HepG2 (cell line): ENCODE measurements at regions not wholly inside any gene's neighbourhood (a gene's known extent, or its start where the extent isn't known, plus 50 kb on each side); places are given as distances from the start of the nearest gene placed in this dataset.

Experiments
- ATAC-seq: fragments of 200-7000 bp; cut with Tn5 transposase; 3 replicates; pipeline ENCODE4 v1.9.1; 2020; ENCODE audit warnings: mild to moderate bottlenecking, moderate library complexity
- BruUV-seq: library from RNA; stranded (reverse); fragments of 400-500 nt; replicated peaks from 2 replicates; lab custom pipeline; 2021; lab: Mats Ljungman, UMichigan
- CTCF ChIA-PET: fragments of 300-600 bp; formaldehyde crosslinking; extraction: SDS; loops from one replicate; lab custom pipeline; 2021; ENCODE audit warnings: low total read pairs, inconsistent platforms, low intra/inter-chr PET ratio; lab: Yijun Ruan, JAX
- POLR2A ChIA-PET: fragments of 350-600 bp; sonication (Branson Sonifier 250); formaldehyde crosslinking; loops from one replicate; lab custom pipeline; 2020; ENCODE audit warnings: antibody characterized with exemption, inconsistent platforms; lab: Yijun Ruan, JAX
- DNase-seq: peaks from one replicate; pipeline ENCODE4 v3.0.0-alpha.2; 2015; ENCODE audit warnings: low spot score
- FAIRE-seq: peaks from 3 replicates; lab custom pipeline; 2011; peaks lifted over from hg19 to GRCh38; lab: Jason Lieb, UNC
- H2AFZ ChIP-seq: one replicate; pipeline ENCODE4 v1.6.1; 2011; ENCODE audit warnings: low read length, inconsistent platforms
- H3K27ac ChIP-seq: fragments of 300-600 bp; 3 replicates; pipeline ENCODE4 v1.8.0; 2011; ENCODE audit warnings: mixed run types, mild to moderate bottlenecking, mixed read lengths, low read length, inconsistent platforms; ENCODE audit not compliant: insufficient read depth; ENCODE audit errors: extremely low read length
- H3K27me3 ChIP-seq, 2 experiments: fragments of 200-600 bp in 1 of 2; 2 replicates in 1 of 2; 3 replicates in 1 of 2; pipeline versions ENCODE4 v1.6.0 to v1.8.0; 2011; ENCODE audit warnings: low read length in 2 of 2, mild to moderate bottlenecking in 2 of 2, moderate library complexity in 2 of 2, inconsistent platforms in 1 of 2; ENCODE audit not compliant: insufficient read depth in 2 of 2, control insufficient read depth in 1 of 2
- H3K36me3 ChIP-seq, 2 experiments: fragments of 200-600 bp in 1 of 2; replicated peaks in 1 of 2; 2 replicates in 1 of 2; 3 replicates in 1 of 2; pipeline versions ENCODE4 v1.5.1 to v1.8.0; 2011; ENCODE audit warnings: low read length in 2 of 2, inconsistent platforms in 1 of 2; ENCODE audit not compliant: insufficient read depth in 2 of 2, control insufficient read depth in 1 of 2
- H3K4me1 ChIP-seq: 2 replicates; pipeline ENCODE4 v1.5.1; 2012; ENCODE audit warnings: low read length, inconsistent platforms; ENCODE audit not compliant: insufficient read depth
- H3K4me2 ChIP-seq: 2 replicates; pipeline ENCODE4 v1.6.0; 2011; ENCODE audit warnings: low read depth, low read length, inconsistent platforms
- H3K4me3 ChIP-seq, 3 experiments: fragments of 200-600 bp in 1 of 3; sonication (generic), shearing (Covaris generic) in 1 of 3; replicated peaks in 1 of 3; 2 replicates each; pipeline ENCODE4 v1.5.1; 2011 to 2016; ENCODE audit warnings: low read length in 3 of 3, inconsistent platforms in 2 of 3, low read depth in 2 of 3, mild to moderate bottlenecking in 2 of 3, control low read depth in 1 of 3, mixed read lengths in 1 of 3; ENCODE audit not compliant: insufficient read depth in 1 of 3
- H3K79me2 ChIP-seq: one replicate; pipeline ENCODE4 v1.6.1; 2011; ENCODE audit warnings: low read length, inconsistent platforms; ENCODE audit not compliant: insufficient read depth
- H3K9ac ChIP-seq: 2 replicates; pipeline ENCODE4 v1.6.0; 2011; ENCODE audit warnings: mild to moderate bottlenecking, low read depth, low read length, inconsistent platforms; ENCODE audit not compliant: insufficient read depth
- H3K9me3 ChIP-seq: 2 replicates; pipeline ENCODE4 v1.5.1; 2012; ENCODE audit warnings: mild to moderate bottlenecking, low read length
- H4K20me1 ChIP-seq: 2 replicates; pipeline ENCODE4 v1.6.0; 2011; ENCODE audit warnings: inconsistent platforms, mild to moderate bottlenecking, low read length, moderate library complexity; ENCODE audit not compliant: insufficient read depth
- ATF7 ChIP-seq, 2 experiments: fragments of 450-650 bp in 1 of 2; sonication (generic) in 1 of 2; formaldehyde crosslinking in 1 of 2; IDR thresholded peaks; 2 replicates each; pipeline versions ENCODE4 v1.4.0 to v1.6.1; 2016 to 2020; ENCODE audit warnings: antibody characterized with exemption in 1 of 2, mild to moderate bottlenecking in 1 of 2, missing genetic modification reagents in 1 of 2
- CEBPB ChIP-seq: IDR thresholded peaks from 2 replicates; pipeline ENCODE4 v1.6.1; 2011; ENCODE audit warnings: low read depth, low read length, improper control_type of control experiment, borderline replicate concordance
- FOXA3 ChIP-seq: IDR thresholded peaks from 2 replicates; pipeline ENCODE4 v1.6.1; 2016; ENCODE audit warnings: missing genetic modification reagents, missing compliant biosample characterization
- MAFF ChIP-seq: IDR thresholded peaks from 2 replicates; pipeline ENCODE4 v1.6.1; 2011; ENCODE audit warnings: low read depth, low read length, improper control_type of control experiment
- MAFK ChIP-seq, 2 experiments: IDR thresholded peaks in 1 of 2; conservative IDR thresholded peaks in 1 of 2; 2 replicates each; pipeline ENCODE4 v1.6.1; 2011; ENCODE audit warnings: improper control_type of control experiment in 2 of 2, low read length in 2 of 2
- PCBP2 ChIP-seq: fragments of 200-400 bp; formaldehyde crosslinking; optimal IDR thresholded peaks from 2 replicates; pipeline ENCODE3; 2018; ENCODE audit warnings: low read length, low read depth; ENCODE audit not compliant: poor library complexity, severe bottlenecking
- ZFY ChIP-seq: sonication (generic); formaldehyde crosslinking; IDR thresholded peaks from 2 replicates; pipeline ENCODE4 v1.4.0; 2020; ENCODE audit warnings: missing genetic modification reagents
- ZKSCAN1 ChIP-seq: fragments of 150-350 bp; IDR thresholded peaks from 2 replicates; pipeline ENCODE4 v1.6.1; 2014; ENCODE audit warnings: low read length
- ZNF468 ChIP-seq: sonication (generic); formaldehyde crosslinking; IDR thresholded peaks from 2 replicates; pipeline ENCODE4 v1.8.0; 2022; ENCODE audit warnings: mild to moderate bottlenecking, moderate library complexity, missing genetic modification reagents
- ZNF549 ChIP-seq: sonication (generic); formaldehyde crosslinking; IDR thresholded peaks from 2 replicates; pipeline ENCODE4 v1.5.0; 2020; ENCODE audit warnings: missing genetic modification reagents
- ZNF678 ChIP-seq: sonication (generic); formaldehyde crosslinking; IDR thresholded peaks from 2 replicates; pipeline ENCODE4 v1.4.0; 2020; ENCODE audit warnings: mild to moderate bottlenecking, missing genetic modification reagents
- WGBS: methylation state at CpG from one replicate; pipeline ENCODE4 v1.1.6; 2017; ENCODE audit warnings: low lambda C conversion rate; 5-methylcytosine and 5-hydroxymethylcytosine counted together
- in situ Hi-C: cut with HindIII; loops from 2 replicates; pipeline ENCODE4 v1.10.0; 2017; ENCODE audit warnings: low pct_unique_long_range_greater_than_20kb; ENCODE audit not compliant: extremely low pct_ligation_motif_present
- intact Hi-C: fragments of 100-400 bp; cut with micrococcal nuclease; formaldehyde crosslinking; loops from one replicate; pipeline ENCODE4 v1.10.0; 2022; ENCODE audit not compliant: unreplicated experiment
- TF ChIP-seq, protein P1 (sequence below): sonication (generic); formaldehyde crosslinking; IDR thresholded peaks from 2 replicates; pipeline ENCODE4 v1.5.0; 2020; ENCODE audit warnings: mild to moderate bottlenecking, missing genetic modification reagents, borderline replicate concordance

DNA sequence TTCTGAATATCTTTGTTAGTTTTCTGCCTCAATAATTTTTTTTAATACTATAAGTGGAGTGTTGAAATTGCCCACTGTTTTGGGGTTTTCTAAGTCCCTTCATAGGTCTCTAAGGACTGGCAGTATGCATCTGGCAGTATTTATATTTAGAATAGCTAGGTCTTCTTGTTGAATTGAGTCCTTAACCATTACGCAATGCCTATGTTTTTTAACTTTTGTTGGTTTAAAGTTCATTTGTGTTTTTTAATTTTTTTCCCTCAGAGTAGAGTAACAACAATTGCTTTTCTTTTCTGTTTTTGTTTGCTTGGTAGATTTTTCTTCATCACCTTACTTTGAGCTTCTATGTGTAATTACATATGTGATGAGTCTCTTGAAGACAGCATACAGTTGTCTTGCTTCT, 375.9 kb upstream of the EYS start:
- in situ Hi-C loops (no loop called here), intact Hi-C loops (no loop called here)
- 0% methylated on average over 1 of the region's 1 CpG for WGBS
- H2AFZ ChIP-seq = no peak overlapping the region
- no peak overlapping the region for H3K27ac ChIP-seq
- no TSS peak for BruUV-seq
- H3K9ac ChIP-seq = no peak overlapping the region
- H3K79me2 ChIP-seq = no peaks in the 10 kb centered on the region
- H3K4me3 ChIP-seq = no peak overlapping the region
- peaks cover 46% of the 10 kb centered on the region for H3K9me3 ChIP-seq
- POLR2A ChIA-PET = no interaction called here
- no peaks in the 10 kb centered on the region for H3K27me3 ChIP-seq
- H3K4me1 ChIP-seq = no peaks in the 10 kb centered on the region
- H4K20me1 ChIP-seq = no peaks in the 10 kb centered on the region
- no peak overlapping the region for H3K4me2 ChIP-seq
- DNase-seq (no peak), FAIRE-seq (no peak), ATAC-seq (no peak)
- H3K36me3 ChIP-seq = no peaks in the 10 kb centered on the region
- TF ChIP-seq CEBPB (peak; percentile 53; the same call in 1 of the 2 replicates), ZNF678 (CRISPR knock-in tag) (no peak)
- CTCF ChIA-PET = no interaction called here

DNA sequence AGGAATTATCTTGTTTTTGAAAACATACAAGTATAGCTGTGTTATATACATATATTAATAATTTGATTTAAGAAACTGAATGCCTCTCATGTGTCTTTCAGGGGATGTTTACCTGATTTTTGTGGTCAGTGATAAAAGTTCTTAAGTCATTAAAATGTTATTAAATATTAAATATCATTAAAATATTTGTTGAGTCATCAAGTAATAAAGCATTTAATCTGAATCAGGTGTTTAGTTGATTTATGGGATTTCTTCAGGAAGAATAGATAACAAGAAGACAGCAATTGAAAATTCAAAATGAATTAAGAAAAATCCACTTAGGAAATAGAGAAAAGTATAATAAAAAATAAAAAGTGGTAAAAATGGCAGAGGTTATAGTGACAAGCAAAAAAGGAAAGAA, 361.9 kb upstream of the EYS start:
- ATAC-seq = no peak
- no peak for FAIRE-seq
- no peak overlapping the region for H3K27ac ChIP-seq
- ChIA-PET POLR2A (no interaction called here), CTCF (no interaction called here)
- in situ Hi-C loops (no loop called here), intact Hi-C loops (no loop called here)
- no peak overlapping the region for H2AFZ ChIP-seq
- no peaks in the 10 kb centered on the region for H4K20me1 ChIP-seq
- no peak overlapping the region for H3K4me2 ChIP-seq
- no peaks in the 10 kb centered on the region for H3K4me1 ChIP-seq
- H3K79me2 ChIP-seq = no peaks in the 10 kb centered on the region
- no TSS peak for BruUV-seq
- no peak overlapping the region for H3K4me3 ChIP-seq
- H3K36me3 ChIP-seq = no peaks in the 10 kb centered on the region
- no peak for TF ChIP-seq ATF7 (IDR thresholded peaks at IDR 0.05)
- TF ChIP-seq ATF7 (CRISPR knock-in tag; IDR thresholded peaks at IDR 0.05) = no peak
- TF ChIP-seq MAFK (conservative IDR thresholded peaks at IDR 0.05 in 1 of 2, IDR thresholded peaks at IDR 0.05 in 1 of 2; ENCODE audit: low read length in 2 of 2) = peak; percentile 35 to 77; a peak in 2 of 4 replicates
- TF ChIP-seq FOXA3 = no peak
- no peak for TF ChIP-seq ZKSCAN1
- no peak for TF ChIP-seq ZNF549 (CRISPR knock-in tag)
- no peak for TF ChIP-seq PCBP2
- no peak for TF ChIP-seq ZNF468 (CRISPR knock-in tag)
- peak; percentile 49; the same call in 1 of the 2 replicates for TF ChIP-seq MAFF
- no peak for TF ChIP-seq ZFY (CRISPR knock-in tag)
- TF ChIP-seq, protein P1, sequence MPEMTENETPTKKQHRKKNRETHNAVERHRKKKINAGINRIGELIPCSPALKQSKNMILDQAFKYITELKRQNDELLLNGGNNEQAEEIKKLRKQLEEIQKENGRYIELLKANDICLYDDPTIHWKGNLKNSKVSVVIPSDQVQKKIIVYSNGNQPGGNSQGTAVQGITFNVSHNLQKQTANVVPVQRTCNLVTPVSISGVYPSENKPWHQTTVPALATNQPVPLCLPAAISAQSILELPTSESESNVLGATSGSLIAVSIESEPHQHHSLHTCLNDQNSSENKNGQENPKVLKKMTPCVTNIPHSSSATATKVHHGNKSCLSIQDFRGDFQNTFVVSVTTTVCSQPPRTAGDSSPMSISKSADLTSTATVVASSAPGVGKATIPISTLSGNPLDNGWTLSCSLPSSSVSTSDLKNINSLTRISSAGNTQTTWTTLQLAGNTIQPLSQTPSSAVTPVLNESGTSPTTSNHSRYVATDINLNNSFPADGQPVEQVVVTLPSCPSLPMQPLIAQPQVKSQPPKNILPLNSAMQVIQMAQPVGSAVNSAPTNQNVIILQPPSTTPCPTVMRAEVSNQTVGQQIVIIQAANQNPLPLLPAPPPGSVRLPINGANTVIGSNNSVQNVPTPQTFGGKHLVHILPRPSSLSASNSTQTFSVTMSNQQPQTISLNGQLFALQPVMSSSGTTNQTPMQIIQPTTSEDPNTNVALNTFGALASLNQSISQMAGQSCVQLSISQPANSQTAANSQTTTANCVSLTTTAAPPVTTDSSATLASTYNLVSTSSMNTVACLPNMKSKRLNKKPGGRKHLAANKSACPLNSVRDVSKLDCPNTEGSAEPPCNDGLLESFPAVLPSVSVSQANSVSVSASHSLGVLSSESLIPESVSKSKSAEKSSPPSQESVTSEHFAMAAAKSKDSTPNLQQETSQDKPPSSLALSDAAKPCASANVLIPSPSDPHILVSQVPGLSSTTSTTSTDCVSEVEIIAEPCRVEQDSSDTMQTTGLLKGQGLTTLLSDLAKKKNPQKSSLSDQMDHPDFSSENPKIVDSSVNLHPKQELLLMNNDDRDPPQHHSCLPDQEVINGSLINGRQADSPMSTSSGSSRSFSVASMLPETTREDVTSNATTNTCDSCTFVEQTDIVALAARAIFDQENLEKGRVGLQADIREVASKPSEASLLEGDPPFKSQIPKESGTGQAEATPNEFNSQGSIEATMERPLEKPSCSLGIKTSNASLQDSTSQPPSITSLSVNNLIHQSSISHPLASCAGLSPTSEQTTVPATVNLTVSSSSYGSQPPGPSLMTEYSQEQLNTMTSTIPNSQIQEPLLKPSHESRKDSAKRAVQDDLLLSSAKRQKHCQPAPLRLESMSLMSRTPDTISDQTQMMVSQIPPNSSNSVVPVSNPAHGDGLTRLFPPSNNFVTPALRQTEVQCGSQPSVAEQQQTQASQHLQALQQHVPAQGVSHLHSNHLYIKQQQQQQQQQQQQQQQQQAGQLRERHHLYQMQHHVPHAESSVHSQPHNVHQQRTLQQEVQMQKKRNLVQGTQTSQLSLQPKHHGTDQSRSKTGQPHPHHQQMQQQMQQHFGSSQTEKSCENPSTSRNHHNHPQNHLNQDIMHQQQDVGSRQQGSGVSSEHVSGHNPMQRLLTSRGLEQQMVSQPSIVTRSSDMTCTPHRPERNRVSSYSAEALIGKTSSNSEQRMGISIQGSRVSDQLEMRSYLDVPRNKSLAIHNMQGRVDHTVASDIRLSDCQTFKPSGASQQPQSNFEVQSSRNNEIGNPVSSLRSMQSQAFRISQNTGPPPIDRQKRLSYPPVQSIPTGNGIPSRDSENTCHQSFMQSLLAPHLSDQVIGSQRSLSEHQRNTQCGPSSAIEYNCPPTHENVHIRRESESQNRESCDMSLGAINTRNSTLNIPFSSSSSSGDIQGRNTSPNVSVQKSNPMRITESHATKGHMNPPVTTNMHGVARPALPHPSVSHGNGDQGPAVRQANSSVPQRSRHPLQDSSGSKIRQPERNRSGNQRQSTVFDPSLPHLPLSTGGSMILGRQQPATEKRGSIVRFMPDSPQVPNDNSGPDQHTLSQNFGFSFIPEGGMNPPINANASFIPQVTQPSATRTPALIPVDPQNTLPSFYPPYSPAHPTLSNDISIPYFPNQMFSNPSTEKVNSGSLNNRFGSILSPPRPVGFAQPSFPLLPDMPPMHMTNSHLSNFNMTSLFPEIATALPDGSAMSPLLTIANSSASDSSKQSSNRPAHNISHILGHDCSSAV (CRISPR knock-in tag) = no peak
- no peak for DNase-seq
- no peak overlapping the region for H3K9ac ChIP-seq
- no peaks in the 10 kb centered on the region for H3K27me3 ChIP-seq
- H3K9me3 ChIP-seq = no peaks in the 10 kb centered on the region
